ENCODE measurements at regions not wholly inside any gene's neighbourhood (a gene's known extent, or its start where the extent isn't known, plus 50 kb on each side); places are given as distances from the start of the nearest gene placed in this dataset.
A peak's percentile ranks its signal among the peaks of the same experiment; 100 is the strongest.

GRCh38 chr2:129006901-129007300 lies 688.2 kb upstream of the HS6ST1 start:
- Histone ChIP-seq H3K36me3 (ENCODE audit: low read depth) (no peaks in the 10 kb centered on the region), H3K27ac (ENCODE audit: poor library complexity, severe bottlenecking) (no peak overlapping the region), H3K27me3 (ENCODE audit: insufficient read depth, poor library complexity, severe bottlenecking) (no peaks in the 10 kb centered on the region), H3K4me3 (ENCODE audit: severe bottlenecking) (no peak overlapping the region), H3K4me1 (ENCODE audit: insufficient read depth, poor library complexity, severe bottlenecking) (no peaks in the 10 kb centered on the region), H3K9me3 (ENCODE audit: severe bottlenecking) (no peaks in the 10 kb centered on the region)
- ATAC-seq (ENCODE audit: low read depth): no peak
- DNase-seq (ENCODE audit: low spot score): no peak
- no peak for TF ChIP-seq CTCF (IDR thresholded peaks at IDR 0.05; ENCODE audit: poor library complexity, severe bottlenecking)

DNA sequence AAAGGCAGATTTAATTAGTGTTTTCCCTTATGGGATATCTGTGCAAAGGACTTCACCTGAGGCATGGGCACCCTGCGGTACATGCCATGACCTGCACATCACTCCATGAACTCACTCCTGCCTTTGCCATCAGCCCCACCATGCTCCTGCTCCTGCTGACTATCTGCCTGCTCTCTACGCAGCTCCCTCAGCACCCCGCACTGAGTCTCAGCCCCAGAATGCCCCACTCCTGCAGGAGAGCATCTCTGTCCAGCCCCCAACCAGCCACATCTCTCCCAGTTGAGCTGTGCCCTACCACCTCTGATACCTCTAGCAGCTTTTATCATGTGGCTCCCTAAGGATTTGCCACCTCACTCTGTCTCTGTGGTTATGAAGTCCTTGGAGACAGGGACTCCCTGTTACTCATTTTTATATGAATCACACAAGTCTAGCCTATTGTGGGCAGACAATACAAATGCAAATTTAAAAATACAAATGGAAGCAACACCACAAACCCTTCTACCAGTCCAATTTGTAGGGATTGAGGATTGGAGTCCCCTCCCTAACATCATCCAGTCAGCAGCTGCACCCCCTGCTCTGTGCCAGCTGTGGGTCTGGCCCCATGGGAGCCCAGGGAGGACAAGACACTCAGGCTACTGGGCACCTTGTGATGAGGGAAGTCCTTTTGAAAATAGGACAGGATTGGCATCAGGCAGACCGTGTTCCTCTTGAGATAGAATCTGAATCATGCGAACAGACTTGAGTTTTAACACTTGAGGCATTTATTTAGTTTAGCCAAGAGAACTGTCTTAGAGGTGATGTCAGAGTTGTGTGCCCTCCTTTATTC lies 689.6 kb upstream of the HS6ST1 start:
- no peak overlapping the region for H3K27ac ChIP-seq (ENCODE audit: poor library complexity, severe bottlenecking)
- no peak overlapping the region for H3K4me3 ChIP-seq (ENCODE audit: severe bottlenecking)
- TF ChIP-seq CTCF (IDR thresholded peaks at IDR 0.05; ENCODE audit: poor library complexity, severe bottlenecking): no peak
- H3K36me3 ChIP-seq (ENCODE audit: low read depth): no peaks in the 10 kb centered on the region
- no peaks in the 10 kb centered on the region for H3K9me3 ChIP-seq (ENCODE audit: severe bottlenecking)
- H3K27me3 ChIP-seq (ENCODE audit: insufficient read depth, poor library complexity, severe bottlenecking): no peaks in the 10 kb centered on the region
- ATAC-seq (ENCODE audit: low read depth) (peak; percentile 44; the same call in 1 of the 3 replicates), DNase-seq (ENCODE audit: low spot score) (no peak)
- no peaks in the 10 kb centered on the region for H3K4me1 ChIP-seq (ENCODE audit: insufficient read depth, poor library complexity, severe bottlenecking)

DNA sequence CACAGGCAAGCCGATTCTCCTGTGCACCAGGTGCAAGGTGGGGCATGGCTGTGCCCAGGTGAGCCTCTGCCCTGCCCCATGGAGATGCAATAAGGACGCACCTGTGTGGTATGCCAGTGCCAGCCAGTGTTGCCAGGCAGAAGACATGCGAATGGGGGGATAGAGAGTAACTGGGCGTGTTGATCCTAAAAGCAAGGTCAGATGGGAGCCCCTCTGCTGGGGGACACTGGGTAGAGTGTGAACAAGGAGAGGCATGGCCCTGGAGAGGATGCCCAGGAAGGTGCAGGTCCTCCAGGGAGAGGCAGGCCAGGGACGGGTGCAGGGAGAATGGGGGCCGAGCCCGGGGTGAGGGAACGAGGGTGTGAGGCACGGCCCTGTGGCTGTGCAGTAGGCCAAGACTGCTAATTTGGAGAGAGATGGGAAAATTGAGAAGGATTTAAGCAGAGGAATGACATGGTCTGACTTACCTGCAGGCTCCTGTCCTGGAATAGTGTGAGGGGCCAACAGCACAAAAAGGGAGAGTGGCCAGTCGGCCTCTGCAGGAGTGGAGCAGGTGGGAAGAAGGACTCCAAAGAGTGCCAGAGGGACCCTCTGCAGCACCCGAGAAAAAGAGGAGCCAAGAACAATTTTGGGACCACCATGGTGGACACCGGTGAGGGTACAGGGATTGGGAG lies 690.4 kb upstream of the HS6ST1 start:
- no peaks in the 10 kb centered on the region for H3K27me3 ChIP-seq (ENCODE audit: insufficient read depth, poor library complexity, severe bottlenecking)
- no peak overlapping the region for H3K4me3 ChIP-seq (ENCODE audit: severe bottlenecking)
- no peaks in the 10 kb centered on the region for H3K4me1 ChIP-seq (ENCODE audit: insufficient read depth, poor library complexity, severe bottlenecking)
- no peaks in the 10 kb centered on the region for H3K9me3 ChIP-seq (ENCODE audit: severe bottlenecking)
- DNase-seq (ENCODE audit: low spot score) (no peak), ATAC-seq (ENCODE audit: low read depth) (no peak)
- no peaks in the 10 kb centered on the region for H3K36me3 ChIP-seq (ENCODE audit: low read depth)
- TF ChIP-seq CTCF (IDR thresholded peaks at IDR 0.05; ENCODE audit: poor library complexity, severe bottlenecking): no peak
- H3K27ac ChIP-seq (ENCODE audit: poor library complexity, severe bottlenecking): no peak overlapping the region

DNA sequence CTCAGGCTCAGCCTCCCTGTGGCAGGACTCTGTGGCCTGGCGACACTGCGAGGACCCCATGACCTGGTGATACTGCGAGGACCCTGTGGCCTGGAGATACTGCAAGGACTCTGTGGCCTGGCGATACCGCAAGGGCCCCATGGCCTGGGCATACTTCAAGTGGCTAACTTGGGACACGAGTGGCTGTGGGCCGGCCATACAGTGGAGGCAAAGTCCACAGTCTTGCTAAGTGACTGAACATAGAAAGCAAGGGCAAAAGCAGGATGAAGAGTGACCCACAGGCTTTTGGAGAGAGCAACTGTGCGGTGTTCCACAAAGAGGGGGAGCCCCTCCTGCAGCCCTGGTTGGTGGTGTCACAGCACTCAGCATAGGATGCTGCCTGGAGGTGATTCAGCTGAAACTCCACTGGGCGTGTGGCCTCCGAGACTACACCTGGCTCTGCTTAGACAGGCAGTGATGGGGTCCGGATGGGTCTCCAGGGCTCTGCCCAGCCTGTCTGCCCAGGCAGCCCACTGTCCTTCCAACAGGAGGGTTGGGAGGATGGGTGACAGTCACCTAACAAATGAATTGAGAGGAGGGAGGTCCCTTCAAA lies 691.0 kb upstream of the HS6ST1 start:
- Histone ChIP-seq H3K4me1 (ENCODE audit: insufficient read depth, poor library complexity, severe bottlenecking) (no peaks in the 10 kb centered on the region), H3K9me3 (ENCODE audit: severe bottlenecking) (no peaks in the 10 kb centered on the region), H3K36me3 (ENCODE audit: low read depth) (no peaks in the 10 kb centered on the region), H3K4me3 (ENCODE audit: severe bottlenecking) (no peak overlapping the region), H3K27me3 (ENCODE audit: insufficient read depth, poor library complexity, severe bottlenecking) (no peaks in the 10 kb centered on the region), H3K27ac (ENCODE audit: poor library complexity, severe bottlenecking) (no peak overlapping the region)
- DNase-seq (ENCODE audit: low spot score) (no peak), ATAC-seq (ENCODE audit: low read depth) (no peak)
- no peak for TF ChIP-seq CTCF (IDR thresholded peaks at IDR 0.05; ENCODE audit: poor library complexity, severe bottlenecking)
